ENCODE measurements at regions not wholly inside any gene's neighbourhood (a gene's known extent, or its start where the extent isn't known, plus 50 kb on each side); places are given as distances from the start of the nearest gene placed in this dataset.
"Not testable (repeated sequence)": the region's sequence is repeated elsewhere in the genome, so short reads cannot be mapped to it uniquely, and the experiment has no call there.

DNA sequence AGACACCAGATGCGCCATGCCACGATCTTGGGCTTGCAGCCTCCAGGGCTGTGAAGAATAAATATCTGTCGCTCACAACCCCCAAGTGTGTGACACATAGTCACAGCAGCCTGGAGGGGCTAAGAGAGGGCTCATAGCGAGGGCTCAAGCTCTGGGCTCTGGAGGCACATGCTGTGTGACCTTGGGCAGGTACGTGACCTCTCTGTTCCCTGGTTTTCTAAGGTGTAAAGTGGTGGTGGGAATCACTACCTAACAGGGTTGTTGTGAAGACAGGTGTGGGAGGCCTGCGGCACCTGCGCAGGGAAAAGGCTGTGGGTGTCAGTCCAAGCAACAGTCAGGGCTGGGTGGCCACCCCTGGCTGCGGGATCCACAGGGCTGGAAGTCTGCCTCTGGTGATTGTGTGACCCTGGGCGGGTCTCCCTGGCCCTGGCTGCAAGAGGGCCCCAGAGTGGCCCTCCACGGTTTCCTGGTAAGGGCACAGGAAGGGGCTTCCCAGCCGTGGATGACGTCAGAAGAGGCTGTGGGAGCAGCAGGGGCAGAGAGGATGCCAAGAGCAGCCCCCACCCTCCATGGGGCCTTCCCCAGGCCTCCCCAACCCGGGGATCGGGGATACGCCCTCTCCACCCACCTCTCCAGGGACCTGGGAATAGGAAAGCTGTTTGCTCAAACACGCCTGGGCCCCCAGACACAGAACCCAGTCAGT lies 218.8 kb upstream of the SGCG start:
- no peak for DNase-seq (ENCODE audit: low read depth, low spot score)

DNA sequence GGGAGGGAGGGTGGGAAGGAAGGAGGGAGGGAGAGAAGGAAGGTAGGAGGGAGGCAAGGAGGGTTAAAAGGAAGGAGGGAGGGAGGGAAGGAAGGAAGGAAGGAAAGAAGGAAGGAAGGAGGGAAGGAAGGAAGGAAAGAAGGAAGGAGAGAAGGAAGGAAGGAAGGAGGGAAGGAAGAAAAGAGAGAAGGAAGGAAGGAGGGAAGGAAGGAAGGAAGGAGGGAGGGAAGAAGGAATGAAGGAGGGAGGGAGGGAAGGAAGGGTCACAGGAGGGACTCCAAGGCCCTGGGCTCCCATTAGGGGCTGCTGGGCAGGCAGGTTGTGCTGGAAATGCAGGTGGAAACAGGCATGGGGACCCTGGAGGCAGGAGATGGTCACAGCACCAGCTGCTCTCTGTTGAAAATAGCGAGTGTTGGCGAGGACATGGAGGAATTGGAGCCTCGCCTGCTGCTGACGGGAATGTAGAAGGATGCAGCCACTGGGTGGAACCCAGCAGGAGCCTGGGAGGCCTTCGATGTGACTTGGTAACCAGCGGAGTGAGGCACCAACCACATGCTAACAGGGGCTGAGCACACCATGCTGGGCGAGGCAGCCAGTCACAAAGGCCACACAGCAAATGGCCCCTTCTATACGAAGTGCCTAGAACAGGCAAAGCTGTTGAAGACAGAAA lies 217.3 kb upstream of the SGCG start:
- DNase-seq (ENCODE audit: low read depth, low spot score) = not testable (repeated sequence)

DNA sequence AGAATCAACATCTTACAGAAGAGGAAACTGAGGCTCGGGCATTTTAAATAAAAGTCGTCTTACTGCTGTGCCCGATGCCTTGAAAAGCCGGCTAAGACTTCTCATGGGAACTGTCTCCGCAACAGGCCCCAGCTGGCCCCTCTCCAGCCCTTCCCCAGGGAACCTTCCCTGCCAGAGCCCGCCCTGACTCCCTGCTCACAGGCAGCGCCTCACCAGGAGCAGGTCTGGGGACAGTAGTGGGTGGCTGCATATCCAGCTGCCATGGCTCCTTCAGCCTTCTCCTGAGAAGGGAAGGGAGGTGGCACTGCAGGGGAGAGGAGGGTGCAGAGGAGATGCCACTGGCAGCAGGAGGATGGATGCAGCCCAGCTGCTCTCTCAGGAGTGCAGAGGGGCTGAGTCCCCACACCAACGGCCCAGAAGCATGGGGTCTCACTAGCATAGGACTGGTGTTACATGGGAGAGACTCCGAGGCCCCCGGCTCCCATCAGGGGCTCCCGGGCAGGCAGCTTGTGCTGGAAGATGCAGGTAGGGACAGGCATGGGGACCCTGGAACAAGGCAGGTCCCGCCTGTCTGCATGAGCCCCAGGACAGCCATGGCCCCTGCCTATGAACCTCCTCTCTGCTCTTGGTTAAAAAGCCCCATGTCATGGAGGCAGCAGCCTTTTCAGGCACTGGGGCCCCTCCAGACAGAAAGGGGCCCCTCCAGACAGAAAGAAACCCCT lies 216.4 kb upstream of the SGCG start:
- no peak for DNase-seq (ENCODE audit: low read depth, low spot score)

DNA sequence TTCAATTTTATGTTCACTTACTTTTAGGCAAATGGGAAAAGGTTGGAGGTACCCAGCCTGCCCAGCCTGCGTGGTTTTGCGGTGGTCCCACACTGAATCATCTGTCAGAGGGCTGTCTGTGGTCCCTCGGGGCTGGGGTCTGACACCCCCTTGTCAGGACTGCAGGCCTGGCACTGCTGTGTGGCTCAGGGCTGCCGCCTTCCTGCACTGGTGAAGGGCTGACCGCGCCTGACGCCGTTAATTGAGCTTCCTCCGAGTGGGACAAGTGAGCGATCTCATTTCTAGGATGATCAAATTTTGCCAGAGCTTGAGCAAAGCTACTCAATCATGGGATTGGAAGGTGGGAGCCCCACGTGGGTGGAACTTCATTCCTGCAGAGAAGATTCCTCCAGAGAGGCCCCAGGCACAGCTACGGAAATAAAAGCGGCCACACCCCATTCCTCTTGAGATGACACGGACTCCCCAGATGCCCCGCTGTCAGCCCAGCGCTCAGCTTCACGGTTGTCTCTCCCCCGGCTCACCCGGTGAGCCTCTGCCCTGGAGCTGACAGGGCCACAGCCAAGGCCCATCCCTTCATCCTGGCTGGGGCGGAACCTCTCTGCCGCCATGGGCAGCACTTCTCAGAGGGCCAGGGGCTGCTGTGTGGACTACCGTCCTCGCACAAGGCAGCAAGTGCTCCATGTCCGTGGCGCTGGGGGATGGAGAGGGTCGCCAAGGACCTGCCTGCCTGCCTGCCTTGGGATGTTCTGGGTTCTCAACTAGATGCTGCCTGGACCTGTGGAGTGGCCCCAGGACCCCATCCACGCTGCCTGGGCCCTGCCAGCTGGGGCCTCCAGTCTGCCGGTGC lies 215.5 kb upstream of the SGCG start:
- DNase-seq (ENCODE audit: low read depth, low spot score) = not testable (repeated sequence)

DNA sequence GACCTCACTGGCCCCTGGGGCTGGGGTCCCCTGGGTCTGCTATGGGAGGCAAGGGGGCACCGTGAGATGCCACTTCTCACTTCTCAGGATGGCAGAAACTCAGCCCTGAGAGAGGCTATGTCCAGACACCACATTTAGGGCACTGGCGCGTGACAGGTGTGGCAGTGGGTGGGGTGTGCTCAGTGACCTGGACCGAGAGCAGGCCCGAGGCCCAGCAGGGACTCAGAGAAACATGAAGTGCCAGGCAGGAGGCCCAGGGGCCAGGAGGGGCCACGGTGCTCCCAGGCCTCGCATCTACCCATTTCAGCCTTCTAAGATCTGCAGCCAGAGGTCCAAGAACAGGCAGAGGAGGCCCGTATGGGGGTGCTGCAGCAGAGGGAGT lies 214.9 kb upstream of the SGCG start:
- not testable (repeated sequence) for DNase-seq (ENCODE audit: low read depth, low spot score)

DNA sequence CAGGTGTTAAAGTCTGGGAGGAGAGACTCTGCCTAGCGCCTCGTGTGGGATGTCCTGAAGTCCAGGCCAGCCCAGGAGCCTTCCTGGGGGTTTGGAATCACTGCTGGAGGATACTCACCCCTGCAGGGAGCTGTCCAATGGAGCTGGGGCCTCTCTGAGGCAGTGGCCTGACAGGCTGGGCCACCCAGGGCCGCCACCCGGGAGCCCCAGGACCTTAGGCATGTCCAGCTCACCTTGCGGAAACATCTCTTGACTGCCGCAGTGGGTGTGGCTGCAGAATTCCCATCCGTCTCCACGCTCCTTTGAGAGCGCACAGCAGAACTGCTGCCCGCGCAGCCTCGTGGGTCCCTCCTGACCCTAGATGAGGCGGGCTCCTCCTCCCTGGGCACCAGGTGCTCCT lies 214.0 kb upstream of the SGCG start:
- DNase-seq (ENCODE audit: low read depth, low spot score) = not testable (repeated sequence)

DNA sequence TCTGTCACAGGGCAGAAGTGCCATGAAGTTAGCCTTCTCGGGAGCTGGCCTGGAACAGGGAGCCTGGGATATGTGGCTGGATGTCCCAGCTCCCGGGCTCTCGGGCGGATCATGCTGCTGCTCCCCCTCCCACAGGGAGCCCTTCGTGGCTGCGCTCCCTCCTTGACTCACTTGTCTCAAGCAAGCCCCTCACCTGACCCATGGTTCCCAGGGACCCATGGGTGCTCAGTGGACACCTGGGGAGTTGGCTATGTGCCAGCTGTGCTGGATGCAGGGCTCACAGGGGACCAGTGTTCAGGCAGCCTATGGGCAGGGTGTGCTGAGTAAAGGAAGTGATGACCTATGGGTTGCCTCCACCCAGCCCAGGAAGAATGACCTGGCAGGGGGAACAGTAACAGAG lies 213.1 kb upstream of the SGCG start:
- no peak for DNase-seq (ENCODE audit: low read depth, low spot score)

DNA sequence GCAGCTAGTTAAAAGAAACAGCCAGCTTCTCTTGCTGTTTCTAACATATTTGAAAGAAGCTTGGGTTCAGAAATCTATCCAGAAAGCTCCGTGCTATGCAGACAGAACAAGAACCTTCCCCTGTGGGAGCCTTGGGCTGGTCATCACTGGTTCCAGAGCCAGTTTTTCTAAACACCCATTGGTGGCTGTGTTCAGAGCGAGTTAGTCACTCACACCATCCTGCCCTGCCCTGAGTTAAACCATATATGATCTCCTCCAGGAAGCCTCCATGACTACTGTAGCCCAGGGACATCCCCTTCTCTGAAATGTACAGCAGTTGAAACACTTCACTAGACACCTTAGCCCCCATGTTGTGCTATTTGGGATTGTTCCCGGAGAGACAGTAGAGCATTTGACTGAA lies 200.8 kb upstream of the SGCG start:
- no peak for DNase-seq (ENCODE audit: low read depth, low spot score)

DNA sequence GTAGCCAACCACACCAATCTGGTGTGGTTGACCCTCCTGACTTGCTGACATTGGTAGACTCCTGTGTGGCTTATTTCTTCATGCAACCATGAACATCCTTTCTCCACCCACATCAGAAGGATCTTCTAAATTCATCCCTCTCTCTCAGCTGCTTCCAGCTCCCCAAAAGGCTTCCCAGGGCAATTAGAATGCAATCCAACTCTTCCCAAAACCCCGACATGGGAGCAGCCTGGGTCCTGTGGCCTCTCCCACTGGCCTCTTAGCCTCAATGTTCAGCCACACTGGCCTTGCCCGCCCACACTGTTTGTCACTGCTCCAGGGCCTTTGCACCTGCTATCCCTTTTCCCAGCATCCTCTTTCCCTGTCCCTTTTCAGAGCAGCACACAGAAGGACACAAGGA lies 199.8 kb upstream of the SGCG start:
- DNase-seq (ENCODE audit: low read depth, low spot score) = no peak

DNA sequence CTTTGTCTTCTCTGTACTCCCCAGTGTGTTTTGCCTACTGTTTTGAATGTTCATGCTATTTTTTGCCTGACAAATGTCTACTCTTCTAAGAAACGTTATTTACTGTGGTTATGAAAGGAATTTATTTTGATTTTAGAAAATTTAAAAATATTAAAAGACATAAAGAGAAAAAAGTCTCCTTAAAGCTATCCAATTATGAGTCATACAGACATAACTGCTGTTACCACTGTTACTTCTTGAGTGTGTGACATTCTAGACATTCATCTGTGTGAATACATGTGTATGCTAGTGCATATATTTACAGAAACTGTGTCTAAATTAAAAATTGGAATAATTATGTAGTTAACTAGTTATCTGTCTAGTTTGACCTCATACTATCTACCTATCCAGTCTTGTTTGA lies 187.6 kb upstream of the SGCG start:
- DNase-seq (ENCODE audit: low read depth, low spot score) = no peak

DNA sequence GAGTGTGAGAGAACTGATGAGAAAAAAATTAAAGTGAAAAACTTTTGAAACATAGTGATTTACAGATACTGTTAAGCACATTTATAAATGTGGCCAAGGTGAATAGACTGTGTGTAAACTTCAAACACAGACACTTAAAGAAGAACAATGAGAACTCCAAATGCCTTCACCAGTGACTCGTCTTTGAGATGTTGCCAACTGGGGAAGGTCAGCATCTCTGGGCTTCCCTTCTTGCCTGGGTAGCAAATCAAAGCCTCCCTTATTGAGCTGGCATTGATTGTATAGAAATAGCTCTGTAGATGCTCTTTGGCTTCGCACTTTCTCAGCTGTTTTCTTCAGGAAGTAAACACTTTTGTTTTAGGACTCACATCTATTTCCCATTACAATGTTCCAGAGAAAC lies 177.3 kb upstream of the SGCG start:
- DNase-seq (ENCODE audit: low read depth, low spot score) = no peak

DNA sequence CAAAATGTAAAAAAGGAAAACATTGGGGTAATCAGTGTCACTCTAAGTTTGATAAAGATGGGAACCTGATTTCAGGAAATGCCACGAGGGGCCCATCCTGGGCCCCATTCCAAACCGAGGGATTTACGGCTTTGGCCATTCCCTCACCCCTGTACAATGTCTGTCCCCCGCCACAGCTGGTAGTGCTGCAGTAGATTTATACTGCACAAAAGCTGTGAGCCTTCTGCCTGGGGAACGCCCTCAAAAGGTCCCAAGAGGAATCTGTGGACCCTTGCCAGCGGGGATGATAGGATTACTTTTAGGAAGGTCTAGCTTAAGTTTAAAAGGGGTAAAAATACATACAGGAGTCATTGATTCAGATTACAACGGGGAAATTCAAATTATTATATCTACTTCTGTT lies 173.4 kb upstream of the SGCG start:
- no peak for DNase-seq (ENCODE audit: low read depth, low spot score)

DNA sequence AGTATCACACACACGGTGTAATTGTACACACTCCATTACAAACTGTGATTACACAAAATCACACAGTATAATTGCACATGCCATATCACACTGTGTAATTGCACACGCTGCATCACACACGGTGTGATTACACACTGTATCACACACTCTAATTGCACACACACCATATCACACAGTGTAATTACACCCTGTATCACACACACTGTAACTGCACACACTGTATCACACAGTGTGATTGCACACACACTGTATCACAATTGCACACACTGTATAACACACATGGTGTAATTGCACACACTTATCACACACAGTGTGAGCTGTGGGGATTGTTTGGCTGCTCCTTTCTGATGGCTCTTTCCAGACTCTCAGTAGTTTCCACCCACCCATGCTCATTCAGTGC lies 162.6 kb upstream of the SGCG start:
- DNase-seq (ENCODE audit: low read depth, low spot score) = no peak

DNA sequence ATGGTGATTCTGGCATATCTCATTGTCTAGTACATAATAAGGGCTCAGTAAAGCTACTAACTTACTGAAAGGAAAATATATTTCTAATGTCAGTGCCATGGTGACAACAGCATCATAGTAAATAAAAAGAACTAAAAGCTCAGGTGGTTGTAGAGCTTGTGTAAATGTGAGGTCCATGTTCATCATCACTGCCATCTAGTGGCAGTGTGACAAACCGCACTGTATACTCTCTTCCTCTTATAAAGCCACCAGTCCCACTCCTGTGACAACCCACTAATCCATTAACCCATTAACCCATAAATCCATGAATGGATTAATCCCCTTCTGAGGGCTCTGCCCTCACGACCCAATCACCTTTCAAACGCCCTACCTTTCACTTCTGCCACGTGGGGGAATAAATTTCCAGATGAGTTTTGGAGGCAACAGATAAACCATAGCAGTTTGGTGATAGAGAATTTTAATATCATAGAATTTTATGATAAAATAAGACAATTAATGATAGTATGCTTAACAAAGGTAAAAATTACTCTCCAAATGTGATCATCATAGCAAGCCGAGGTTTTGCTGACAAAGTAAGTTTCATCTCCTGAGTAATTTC lies 160.4 kb upstream of the SGCG start:
- DNase-seq (ENCODE audit: low read depth, low spot score) = no peak

DNA sequence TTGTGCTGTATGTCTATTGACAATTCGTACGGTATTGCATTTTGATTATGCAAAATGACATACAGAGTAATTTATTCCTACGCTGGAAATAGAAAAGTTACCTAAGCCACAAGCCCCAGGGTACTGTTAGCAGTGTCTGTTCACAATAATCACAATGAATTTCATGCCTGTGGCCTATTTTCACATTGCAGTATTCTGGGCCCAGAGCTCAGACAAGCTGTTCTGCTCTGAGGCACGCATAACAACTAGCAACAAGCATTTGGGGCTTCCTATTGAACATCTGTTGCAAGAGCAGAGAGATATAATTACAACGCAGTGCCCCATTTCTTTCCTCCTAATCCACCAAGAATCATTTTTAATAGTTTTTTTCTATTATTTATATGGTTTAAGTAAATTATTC lies 158.9 kb upstream of the SGCG start:
- no peak for DNase-seq (ENCODE audit: low read depth, low spot score)

DNA sequence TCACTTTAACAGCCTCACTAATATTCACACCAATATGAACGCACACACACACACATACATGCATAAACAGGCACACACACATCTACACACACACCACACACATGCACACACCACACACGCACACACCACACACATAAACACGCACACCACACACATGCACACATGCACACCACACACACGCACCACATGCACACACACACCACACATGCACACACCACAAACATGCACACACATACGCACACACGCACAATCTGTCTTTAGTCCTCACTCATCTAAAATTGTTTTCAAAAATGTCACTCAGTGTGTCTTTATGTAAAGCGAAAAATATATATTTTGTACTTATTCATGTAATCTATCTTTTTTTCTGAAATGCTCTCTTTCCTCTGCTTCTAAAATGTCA lies 158.1 kb upstream of the SGCG start:
- no peak for DNase-seq (ENCODE audit: low read depth, low spot score)

DNA sequence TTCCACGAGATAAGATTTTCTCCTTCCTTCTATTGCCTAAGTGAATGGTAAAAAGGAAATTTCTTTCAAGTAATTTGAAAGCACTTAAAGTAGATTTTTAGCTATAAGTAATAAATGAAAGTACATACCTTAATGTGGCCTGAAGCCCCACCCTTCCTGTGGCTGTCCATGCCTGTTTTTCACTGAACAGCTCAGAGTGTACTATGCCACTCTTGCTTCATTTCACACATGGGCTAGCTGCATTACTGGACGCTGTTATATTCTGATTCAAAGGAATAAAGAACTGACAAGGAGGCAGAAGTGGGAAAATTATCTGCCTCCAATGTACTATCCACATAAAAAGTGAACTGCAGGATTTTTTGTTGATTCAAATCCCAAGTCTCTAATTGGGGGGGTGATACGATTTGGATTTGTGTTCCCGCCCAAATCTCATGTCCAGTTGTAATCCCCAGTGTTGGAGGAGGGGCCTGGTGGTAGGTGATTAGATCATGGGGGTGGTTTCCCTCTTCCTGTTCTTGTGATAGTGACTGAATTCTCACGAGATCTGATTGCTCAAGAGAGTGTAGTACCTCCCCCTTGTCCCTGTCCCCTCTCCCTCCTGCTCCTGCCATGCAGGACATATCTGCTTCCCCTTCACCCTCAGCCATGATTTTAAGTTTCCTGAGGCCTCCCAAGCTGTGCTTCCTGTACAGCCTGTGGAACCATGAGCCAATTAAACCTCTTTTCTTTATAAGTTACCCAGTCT lies 154.7 kb upstream of the SGCG start:
- DNase-seq (ENCODE audit: low read depth, low spot score) = no peak

DNA sequence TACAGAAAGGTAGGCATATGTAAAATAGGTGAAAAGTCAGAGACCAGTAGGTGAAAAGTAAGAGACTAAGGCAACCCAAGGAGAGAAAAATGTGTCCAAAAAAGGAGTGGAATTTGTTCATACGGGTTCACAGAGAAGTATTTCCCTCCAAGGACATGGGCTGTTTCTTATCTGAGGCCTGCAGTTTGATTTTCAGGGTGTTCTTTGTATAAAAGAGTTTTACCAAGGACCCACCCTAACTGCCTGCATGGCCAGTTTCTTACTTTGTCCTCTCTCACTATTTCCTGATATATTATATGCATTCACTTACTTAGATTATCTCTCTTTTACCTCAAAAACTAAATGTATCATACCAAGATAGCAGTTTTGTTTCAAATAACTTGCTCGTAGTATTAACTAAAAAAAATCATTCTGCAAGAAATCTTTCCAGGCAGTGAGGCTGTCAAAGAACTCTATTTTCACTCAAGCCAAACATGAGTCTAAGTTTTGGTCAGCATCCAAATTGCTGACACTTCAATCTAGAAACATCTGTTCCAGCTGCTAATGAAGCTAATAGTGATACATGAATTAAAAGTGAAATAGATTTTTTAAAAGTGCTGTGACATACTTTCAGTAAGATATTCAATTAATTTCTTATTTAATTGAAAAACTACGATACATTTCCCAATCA lies 141.4 kb upstream of the SGCG start:
- DNase-seq (ENCODE audit: low read depth, low spot score) = no peak

DNA sequence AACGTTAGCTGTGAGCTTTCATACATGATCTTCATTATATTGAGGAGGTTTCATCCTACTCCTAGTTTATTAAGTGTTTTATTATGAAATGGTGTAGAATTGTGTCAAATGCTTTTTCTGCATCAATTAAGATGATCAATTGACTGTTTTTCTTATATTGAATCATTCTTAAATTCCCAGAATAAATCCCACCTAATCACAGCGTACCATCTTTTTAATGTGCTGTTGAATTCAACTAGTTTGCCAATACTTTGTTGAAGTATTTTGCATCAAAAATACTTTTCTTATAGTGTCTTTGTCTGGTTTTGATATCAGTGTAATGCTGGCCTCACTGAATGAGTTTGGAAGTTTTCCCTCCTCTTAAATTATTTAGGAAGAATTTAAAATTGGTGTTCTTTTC lies 138.6 kb upstream of the SGCG start:
- no peak for DNase-seq (ENCODE audit: low read depth, low spot score)

DNA sequence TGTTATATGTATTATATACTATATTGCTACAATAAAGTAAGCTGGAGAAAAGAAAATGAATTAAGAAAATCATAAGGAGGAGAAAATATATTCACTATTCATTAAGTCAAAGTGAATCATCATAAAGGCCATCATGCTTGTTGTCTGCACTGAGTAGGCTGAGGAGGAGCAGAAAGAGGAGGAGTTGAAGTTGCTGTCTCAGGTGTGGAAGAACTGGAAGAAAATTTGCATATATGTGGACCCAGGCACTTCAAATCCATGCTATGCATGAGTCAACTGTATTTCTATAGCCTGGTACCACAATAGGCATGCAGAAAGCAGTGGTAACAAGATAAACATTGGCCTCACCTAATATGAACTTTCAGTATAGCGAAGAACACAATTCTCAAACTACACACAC lies 135.9 kb upstream of the SGCG start:
- no peak for DNase-seq (ENCODE audit: low read depth, low spot score)
